ENCODE measurements at regions not wholly inside any gene's neighbourhood (a gene's known extent, or its start where the extent isn't known, plus 50 kb on each side); places are given as distances from the start of the nearest gene placed in this dataset.

DNA sequence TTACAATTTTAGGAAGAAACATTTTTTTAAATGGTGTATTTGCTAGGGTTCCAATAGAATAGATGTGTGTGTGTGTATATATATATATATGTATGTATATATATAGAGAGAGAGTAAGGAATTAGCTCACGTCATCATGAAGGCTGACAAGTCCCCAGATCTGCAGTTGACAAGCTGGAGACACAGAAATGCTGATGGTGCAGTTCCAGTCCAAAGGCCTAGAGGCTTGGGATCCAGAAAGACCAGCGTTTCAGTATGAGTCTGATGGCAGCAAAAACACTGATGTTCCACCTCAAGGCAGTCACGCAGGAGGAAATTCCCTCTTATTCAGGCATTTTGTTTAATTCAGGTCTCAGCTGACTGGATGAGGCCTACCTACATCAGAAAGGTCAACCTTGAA lies 386.8 kb downstream of the PTH2R start:
- Histone ChIP-seq H3K79me2 (replicated peaks; ENCODE audit: insufficient read depth, low read length) (no peaks in the 10 kb centered on the region), H3K9me3 (ENCODE audit: low read length) (no peaks in the 10 kb centered on the region), H3F3A (ENCODE audit: insufficient read depth, low read length, poor library complexity, severe bottlenecking) (no peaks in the 10 kb centered on the region), H3K36me3 (ENCODE audit: insufficient read depth, low read length) (no peaks in the 10 kb centered on the region), H4K20me1 (ENCODE audit: insufficient read depth) (no peaks in the 10 kb centered on the region), H3K9ac (ENCODE audit: low read length) (no peak overlapping the region), H2AFZ (ENCODE audit: low read depth, low read length) (no peak overlapping the region), H3K9me2 (ENCODE audit: insufficient read depth, low read length) (no peaks in the 10 kb centered on the region), H3K27me3 (ENCODE audit: insufficient read depth, low read depth, low read length) (no peaks in the 10 kb centered on the region), H3K27ac (ENCODE audit: low read length) (no peak overlapping the region), H3K4me2 (ENCODE audit: low read length) (no peak overlapping the region), H3K4me3 (ENCODE audit: low read length) (no peak overlapping the region)
- TF ChIP-seq RAD21 (conservative IDR thresholded peaks at IDR 0.05) (no peak), EZH2 (IDR thresholded peaks at IDR 0.05; ENCODE audit: borderline replicate concordance, insufficient read depth, low read length, poor library complexity, severe bottlenecking) (no peak), EP300 (conservative IDR thresholded peaks at IDR 0.05; ENCODE audit: poor library complexity, severe bottlenecking) (no peak), REST (IDR thresholded peaks at IDR 0.05; ENCODE audit: borderline replicate concordance) (no peak), SMC3 (conservative IDR thresholded peaks at IDR 0.05; ENCODE audit: poor library complexity) (no peak), MXI1 (conservative IDR thresholded peaks at IDR 0.05; ENCODE audit: poor library complexity, severe bottlenecking) (no peak), TAF1 (IDR thresholded peaks at IDR 0.05; ENCODE audit: low read depth) (no peak), POLR2AphosphoS5 (IDR thresholded peaks at IDR 0.05) (no peak)
- TF ChIP-seq, protein P1, sequence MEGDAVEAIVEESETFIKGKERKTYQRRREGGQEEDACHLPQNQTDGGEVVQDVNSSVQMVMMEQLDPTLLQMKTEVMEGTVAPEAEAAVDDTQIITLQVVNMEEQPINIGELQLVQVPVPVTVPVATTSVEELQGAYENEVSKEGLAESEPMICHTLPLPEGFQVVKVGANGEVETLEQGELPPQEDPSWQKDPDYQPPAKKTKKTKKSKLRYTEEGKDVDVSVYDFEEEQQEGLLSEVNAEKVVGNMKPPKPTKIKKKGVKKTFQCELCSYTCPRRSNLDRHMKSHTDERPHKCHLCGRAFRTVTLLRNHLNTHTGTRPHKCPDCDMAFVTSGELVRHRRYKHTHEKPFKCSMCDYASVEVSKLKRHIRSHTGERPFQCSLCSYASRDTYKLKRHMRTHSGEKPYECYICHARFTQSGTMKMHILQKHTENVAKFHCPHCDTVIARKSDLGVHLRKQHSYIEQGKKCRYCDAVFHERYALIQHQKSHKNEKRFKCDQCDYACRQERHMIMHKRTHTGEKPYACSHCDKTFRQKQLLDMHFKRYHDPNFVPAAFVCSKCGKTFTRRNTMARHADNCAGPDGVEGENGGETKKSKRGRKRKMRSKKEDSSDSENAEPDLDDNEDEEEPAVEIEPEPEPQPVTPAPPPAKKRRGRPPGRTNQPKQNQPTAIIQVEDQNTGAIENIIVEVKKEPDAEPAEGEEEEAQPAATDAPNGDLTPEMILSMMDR (IDR thresholded peaks at IDR 0.05; ENCODE audit: poor library complexity, severe bottlenecking): no peak

- H3K9me3 ChIP-seq (ENCODE audit: low read length): no peaks in the 10 kb centered on the region
- H3K27me3 ChIP-seq (ENCODE audit: insufficient read depth, low read depth, low read length): no peaks in the 10 kb centered on the region
- no peak overlapping the region for H2AFZ ChIP-seq (ENCODE audit: low read depth, low read length)
- H3K4me3 ChIP-seq (ENCODE audit: low read length): no peak overlapping the region
- H3K27ac ChIP-seq (ENCODE audit: low read length): no peak overlapping the region
- H3K36me3 ChIP-seq (ENCODE audit: insufficient read depth, low read length): no peaks in the 10 kb centered on the region
- H3K4me2 ChIP-seq (ENCODE audit: low read length): no peak overlapping the region
- no peaks in the 10 kb centered on the region for H3F3A ChIP-seq (ENCODE audit: insufficient read depth, low read length, poor library complexity, severe bottlenecking)
- TF ChIP-seq REST (IDR thresholded peaks at IDR 0.05; ENCODE audit: borderline replicate concordance) (no peak), TAF1 (IDR thresholded peaks at IDR 0.05; ENCODE audit: low read depth) (no peak), EZH2 (IDR thresholded peaks at IDR 0.05; ENCODE audit: borderline replicate concordance, insufficient read depth, low read length, poor library complexity, severe bottlenecking) (no peak), MXI1 (conservative IDR thresholded peaks at IDR 0.05; ENCODE audit: poor library complexity, severe bottlenecking) (no peak), RAD21 (conservative IDR thresholded peaks at IDR 0.05) (no peak), POLR2AphosphoS5 (IDR thresholded peaks at IDR 0.05) (no peak)
- H3K79me2 ChIP-seq (replicated peaks; ENCODE audit: insufficient read depth, low read length): no peaks in the 10 kb centered on the region
- H4K20me1 ChIP-seq (ENCODE audit: insufficient read depth): no peaks in the 10 kb centered on the region
- no peak overlapping the region for H3K9ac ChIP-seq (ENCODE audit: low read length)
- no peaks in the 10 kb centered on the region for H3K9me2 ChIP-seq (ENCODE audit: insufficient read depth, low read length)
These were observed 387.8 kb downstream of the PTH2R start for GRCh38 chr2:208794288-208794975.
